HAP-1 (cell line): ENCODE measurements at regions not wholly inside any gene's neighbourhood (a gene's known extent, or its start where the extent isn't known, plus 50 kb on each side); places are given as distances from the start of the nearest gene placed in this dataset.
A peak's percentile ranks its signal among the peaks of the same experiment; 100 is the strongest.

ENCODE experiments used
- DNase-seq, 2 experiments: peaks; one replicate each; pipeline ENCODE4 v3.0.0-alpha.2; 2016 to 2020; ENCODE audit warnings: low spot score in 2 of 2
- H3K27me3 ChIP-seq: fragments of 250-450 bp; sonication (Bioruptor Pico); 2 replicates; pipeline ENCODE4 v1.5.1; 2020; ENCODE audit warnings: low read depth, mild to moderate bottlenecking, moderate library complexity
- H3K36me3 ChIP-seq: fragments of 250-450 bp; sonication (Bioruptor Pico); replicated peaks from 2 replicates; pipeline ENCODE4 v1.5.1; 2020; ENCODE audit warnings: mild to moderate bottlenecking
- H3K4me1 ChIP-seq: fragments of 250-450 bp; sonication (Bioruptor Pico); 2 replicates; pipeline ENCODE4 v1.5.1; 2020; ENCODE audit warnings: mild to moderate bottlenecking
- H3K4me3 ChIP-seq: fragments of 250-450 bp; sonication (Bioruptor Pico); 2 replicates; pipeline ENCODE4 v1.5.1; 2020; ENCODE audit warnings: mild to moderate bottlenecking, moderate library complexity
- H3K9me3 ChIP-seq: fragments of 250-450 bp; sonication (Bioruptor Pico); 2 replicates; pipeline ENCODE4 v1.5.1; 2020; ENCODE audit warnings: mild to moderate bottlenecking, moderate library complexity
- in situ Hi-C: fragments of 300-500 bp; cut with MboI; formaldehyde crosslinking; loops from 3 replicates; pipeline ENCODE4 v1.14.3; 2020; ENCODE audit warnings: low sequenced_read_pairs, inconsistent platforms, mixed read lengths

DNA sequence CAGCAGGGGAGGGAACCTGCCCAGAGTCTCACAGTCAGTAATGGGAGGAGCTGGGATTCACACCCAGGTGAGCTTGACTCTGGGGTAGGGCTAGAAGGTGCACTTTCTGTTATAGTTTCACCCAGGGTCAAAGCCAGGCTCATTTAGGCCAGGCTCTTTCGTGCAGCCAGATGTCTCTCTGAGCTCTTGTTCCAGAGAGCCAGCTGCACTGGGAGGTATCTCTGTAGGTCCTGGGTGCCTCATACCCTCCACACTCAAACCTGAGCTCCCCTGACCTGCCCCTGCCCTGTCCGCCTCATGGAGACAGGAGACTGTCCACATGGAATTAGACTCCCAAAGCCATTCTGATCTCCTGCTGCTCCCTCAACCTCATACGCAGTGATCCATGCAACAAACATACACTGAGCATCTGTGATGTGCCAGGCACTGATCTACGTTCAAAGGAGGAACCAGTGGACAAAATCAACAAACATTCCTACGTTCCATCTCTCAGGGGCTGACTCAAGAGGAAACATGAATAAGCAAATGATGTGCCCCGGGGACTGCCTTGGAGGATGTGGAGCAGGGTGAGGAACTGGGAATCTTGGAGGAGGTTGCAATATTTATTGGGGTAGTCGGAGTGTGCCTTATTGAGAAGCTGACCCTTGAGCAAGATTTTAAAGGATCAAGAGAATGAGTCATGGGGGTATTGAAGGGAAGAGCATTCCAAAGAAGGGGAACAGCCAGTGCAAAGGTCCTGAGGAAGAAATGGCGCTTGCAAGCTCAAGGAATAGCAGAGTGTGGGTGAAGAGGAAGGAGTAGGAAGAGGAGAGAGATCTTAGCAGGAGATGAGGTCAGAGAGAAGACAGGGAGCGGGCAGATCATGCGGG, 71.3 kb upstream of the TOX2 start:
- Histone ChIP-seq H3K4me1 (no peaks in the 10 kb centered on the region), H3K4me3 (no peak overlapping the region), H3K9me3 (no peaks in the 10 kb centered on the region), H3K36me3 (no peaks in the 10 kb centered on the region), H3K27me3 (peaks cover 4% of the 10 kb centered on the region; the same call in 1 of the 2 replicates)
- DNase-seq: no peak
- in situ Hi-C loops: no loop called here

DNA sequence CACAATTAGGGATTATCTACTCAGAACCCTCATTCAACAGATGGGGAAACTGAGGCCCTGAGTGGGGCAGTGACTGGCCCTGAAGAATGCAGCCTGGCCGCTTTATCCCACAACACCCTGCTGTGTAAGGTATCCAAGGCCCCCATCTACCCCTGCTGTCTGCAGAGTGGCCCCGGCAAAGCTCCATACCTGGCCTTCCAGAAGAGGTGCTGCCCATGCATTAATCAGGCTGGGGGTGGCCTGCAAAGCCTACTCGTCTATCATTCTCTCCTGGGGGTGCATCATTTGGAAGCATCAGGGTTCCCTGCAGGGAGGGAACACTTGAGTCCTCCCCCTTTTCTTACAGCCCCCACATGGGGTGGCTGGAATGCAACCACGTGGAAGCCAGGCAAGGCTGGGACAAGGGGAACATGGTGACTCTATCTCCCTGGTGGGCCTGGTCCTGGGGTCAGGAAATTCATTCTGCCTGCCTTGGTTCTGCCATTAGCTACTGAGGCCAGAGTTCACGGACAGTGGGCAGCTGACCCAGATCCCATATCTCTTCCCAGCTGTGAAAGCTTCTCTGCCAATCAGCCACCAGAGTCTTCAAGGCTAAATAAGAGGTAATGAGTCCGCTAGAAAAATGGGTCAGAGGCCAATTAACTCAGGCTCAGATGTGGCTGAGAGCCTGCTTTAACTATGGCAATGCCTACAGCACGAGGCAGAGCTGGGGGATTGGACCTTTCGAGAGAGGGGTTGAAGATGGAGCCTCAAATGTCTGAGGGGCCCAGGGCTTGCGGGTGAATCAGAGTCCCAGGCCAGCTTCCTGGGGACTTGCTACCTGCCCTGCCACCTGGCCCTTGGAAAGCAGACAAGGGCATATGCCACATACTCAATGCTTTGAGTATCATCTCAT, 72.3 kb upstream of the TOX2 start:
- Histone ChIP-seq H3K27me3 (peaks cover 4% of the 10 kb centered on the region; the same call in 1 of the 2 replicates), H3K4me1 (no peaks in the 10 kb centered on the region), H3K9me3 (no peaks in the 10 kb centered on the region), H3K36me3 (no peaks in the 10 kb centered on the region), H3K4me3 (no peak overlapping the region)
- in situ Hi-C loops: no loop called here
- DNase-seq: no peak

DNA sequence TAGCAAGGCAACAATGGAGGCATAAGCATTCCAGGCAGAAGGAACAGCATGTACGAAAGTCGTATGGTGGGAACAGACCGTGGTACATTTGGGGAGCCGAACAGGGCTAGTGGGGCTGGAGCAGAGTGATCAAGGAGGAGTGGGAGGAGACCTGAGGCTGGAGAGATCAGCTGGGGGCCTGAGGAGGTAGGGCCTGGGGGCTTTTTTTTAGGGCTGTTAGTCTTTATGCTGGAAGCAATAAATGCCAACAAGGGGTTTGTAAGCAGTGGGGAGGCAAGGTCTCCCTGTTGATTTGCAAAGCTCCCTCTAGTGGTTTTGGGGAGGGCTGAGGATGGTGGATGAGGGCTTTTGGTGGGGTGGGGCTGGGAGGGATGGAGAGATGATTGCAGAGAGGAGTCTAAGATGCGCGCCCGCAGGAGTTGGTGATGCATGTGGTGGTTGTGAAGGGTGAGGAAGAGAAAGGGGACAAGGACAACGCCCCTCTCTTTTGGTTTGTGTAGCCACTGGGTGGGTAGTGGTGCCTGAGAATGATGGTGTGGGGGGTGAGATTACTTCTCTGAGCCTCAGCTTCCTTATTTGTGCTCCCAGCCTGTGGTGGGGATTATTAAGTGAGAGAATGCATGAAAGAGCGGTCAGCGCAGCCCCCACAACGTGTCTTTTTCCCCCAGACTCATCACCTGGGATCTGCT, 74.1 kb upstream of the TOX2 start:
- DNase-seq: peak; percentile 5 to 45
- H3K36me3 ChIP-seq: no peaks in the 10 kb centered on the region
- H3K4me3 ChIP-seq: no peak overlapping the region
- H3K4me1 ChIP-seq: no peaks in the 10 kb centered on the region
- in situ Hi-C loops: no loop called here
- peaks cover 4% of the 10 kb centered on the region; the same call in 1 of the 2 replicates for H3K27me3 ChIP-seq
- H3K9me3 ChIP-seq: no peaks in the 10 kb centered on the region

DNA sequence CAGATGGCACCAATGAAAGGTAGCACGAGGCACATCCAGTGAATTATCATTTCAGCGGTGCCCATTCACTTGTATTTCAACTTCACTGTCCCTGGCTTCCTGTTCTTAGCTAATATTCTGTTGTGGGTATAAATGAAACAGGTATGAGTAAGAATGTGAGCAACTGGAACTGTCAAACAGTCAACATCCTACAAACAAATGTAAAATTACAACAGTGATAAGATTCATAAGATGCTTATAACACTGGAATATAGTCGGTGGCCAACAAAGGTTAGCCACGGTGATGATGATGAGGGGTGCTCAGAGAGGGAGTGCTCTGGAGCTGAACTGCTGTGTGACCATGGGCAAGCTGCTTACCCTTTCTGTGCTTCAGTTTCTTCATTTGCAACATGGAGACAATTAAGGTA, 74.9 kb upstream of the TOX2 start:
- Histone ChIP-seq H3K36me3 (no peaks in the 10 kb centered on the region), H3K27me3 (peaks cover 4% of the 10 kb centered on the region; the same call in 1 of the 2 replicates), H3K4me3 (no peak overlapping the region), H3K9me3 (no peaks in the 10 kb centered on the region), H3K4me1 (no peaks in the 10 kb centered on the region)
- DNase-seq: no peak
- in situ Hi-C loops: no loop called here

DNA sequence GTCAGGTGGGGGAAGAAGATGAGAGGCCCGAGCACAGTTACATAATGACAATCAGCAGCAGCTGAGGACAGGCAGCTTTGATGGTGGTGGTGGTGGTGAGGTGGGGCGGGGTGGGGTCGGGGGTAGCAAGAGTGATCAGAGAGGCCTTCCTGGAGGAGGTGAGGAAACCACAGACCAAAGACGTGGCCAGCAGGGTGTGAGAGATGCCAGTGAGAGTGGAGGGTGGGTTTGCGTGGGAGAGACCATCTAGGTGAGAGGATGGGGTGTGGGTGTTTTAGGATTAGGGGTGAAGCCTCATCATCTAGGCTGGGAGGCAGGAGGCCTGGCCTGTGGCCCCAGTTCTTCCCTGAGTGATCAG, 76.0 kb upstream of the TOX2 start:
- peaks cover 6% of the 10 kb centered on the region; the same call in 1 of the 2 replicates for H3K27me3 ChIP-seq
- H3K4me1 ChIP-seq: no peaks in the 10 kb centered on the region
- no peaks in the 10 kb centered on the region for H3K9me3 ChIP-seq
- in situ Hi-C loops: no loop called here
- H3K36me3 ChIP-seq: no peaks in the 10 kb centered on the region
- no peak for DNase-seq
- no peak overlapping the region for H3K4me3 ChIP-seq

- H3K4me1 ChIP-seq: no peaks in the 10 kb centered on the region
- in situ Hi-C loops: no loop called here
- H3K36me3 ChIP-seq: no peaks in the 10 kb centered on the region
- no peak overlapping the region for H3K4me3 ChIP-seq
- H3K9me3 ChIP-seq: no peaks in the 10 kb centered on the region
- no peak for DNase-seq
- peaks cover 6% of the 10 kb centered on the region; the same call in 1 of the 2 replicates for H3K27me3 ChIP-seq
These were observed 76.6 kb upstream of the TOX2 start for GRCh38 chr20:43837856-43838702.

DNA sequence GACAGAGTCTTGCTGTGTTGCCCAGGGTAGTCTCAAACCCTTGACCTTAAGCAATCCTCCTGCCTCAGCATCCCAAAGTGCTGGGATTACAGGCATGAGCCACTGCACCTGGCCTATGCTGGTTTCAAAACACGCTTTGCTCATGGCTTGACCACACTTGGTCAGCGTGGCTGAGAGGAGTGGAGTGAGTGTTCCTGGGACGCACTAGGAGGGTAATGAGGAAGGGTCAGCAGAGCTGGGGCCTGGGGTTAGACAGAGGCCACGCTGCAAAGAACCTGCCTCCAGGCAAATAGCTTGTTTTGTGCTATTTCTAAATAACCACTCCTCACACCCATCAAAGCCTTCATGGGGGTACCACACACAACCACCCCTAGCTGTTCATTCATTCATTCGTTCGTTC, 77.9 kb upstream of the TOX2 start:
- Histone ChIP-seq H3K27me3 (peaks cover 7% of the 10 kb centered on the region; the same call in 1 of the 2 replicates), H3K9me3 (no peaks in the 10 kb centered on the region), H3K4me3 (no peak overlapping the region), H3K36me3 (no peaks in the 10 kb centered on the region), H3K4me1 (no peaks in the 10 kb centered on the region)
- in situ Hi-C loops: no loop called here
- no peak for DNase-seq

DNA sequence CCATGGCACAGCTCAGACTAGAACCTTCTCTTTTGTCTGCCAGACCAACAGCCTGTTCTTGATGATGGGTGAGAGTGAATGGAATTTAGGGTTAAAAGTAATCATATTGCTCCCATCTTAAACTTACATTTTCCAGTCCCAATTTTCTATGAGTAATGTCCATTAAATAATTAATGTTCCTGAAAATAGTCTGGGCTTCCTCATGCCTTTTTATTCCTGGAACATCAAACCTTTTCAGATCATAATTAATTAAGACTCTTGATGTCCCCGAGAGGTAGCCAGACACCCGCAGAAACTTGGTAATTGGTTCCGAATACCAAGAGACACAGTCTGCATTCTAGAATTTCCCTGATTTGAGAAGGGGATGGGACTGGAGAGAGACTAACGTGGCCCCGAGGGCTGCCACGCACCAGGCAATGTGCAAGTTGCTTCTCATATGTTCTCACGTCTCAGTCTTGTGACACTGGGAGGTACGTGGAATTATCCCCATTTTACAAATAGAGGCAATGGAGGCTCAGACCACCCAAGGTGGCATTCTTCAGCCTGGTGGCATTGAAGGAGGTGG, 78.6 kb upstream of the TOX2 start:
- in situ Hi-C loops: no loop called here
- no peaks in the 10 kb centered on the region for H3K9me3 ChIP-seq
- H3K36me3 ChIP-seq: no peaks in the 10 kb centered on the region
- H3K27me3 ChIP-seq: peaks cover 8% of the 10 kb centered on the region; the same call in 1 of the 2 replicates
- DNase-seq: no peak
- H3K4me3 ChIP-seq: no peak overlapping the region
- no peaks in the 10 kb centered on the region for H3K4me1 ChIP-seq

- in situ Hi-C loops: no loop called here
- H3K36me3 ChIP-seq: no peaks in the 10 kb centered on the region
- H3K27me3 ChIP-seq: 0 out of 2 replicates have a peak, but pooled peaks cover 4% of the 10 kb centered on the region
- no peak for DNase-seq
- H3K4me3 ChIP-seq: no peak overlapping the region
- no peaks in the 10 kb centered on the region for H3K4me1 ChIP-seq
- H3K9me3 ChIP-seq: no peaks in the 10 kb centered on the region
These were observed 80.9 kb upstream of the TOX2 start for GRCh38 chr20:43833511-43834395.

DNA sequence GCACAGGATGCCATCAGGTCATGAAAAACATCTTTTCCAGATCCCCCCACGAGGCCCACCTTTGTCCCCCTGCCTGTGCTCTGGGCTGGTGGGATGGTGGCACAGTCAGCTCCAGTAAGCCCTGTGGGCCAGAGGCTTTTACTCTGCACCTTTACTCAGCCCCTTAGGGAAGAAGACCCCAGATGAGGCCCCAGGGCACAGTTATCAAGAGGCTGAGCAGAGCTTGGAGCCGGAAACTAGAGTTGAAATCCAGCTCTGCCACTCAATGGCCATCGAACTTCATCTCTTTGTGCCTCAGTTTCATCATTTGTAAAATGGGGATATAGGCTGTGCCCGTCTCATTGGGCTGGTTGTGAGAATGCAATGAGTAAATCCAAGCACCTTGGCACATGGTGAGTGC, 81.7 kb upstream of the TOX2 start:
- Histone ChIP-seq H3K4me1 (no peaks in the 10 kb centered on the region), H3K27me3 (0 out of 2 replicates have a peak, but pooled peaks cover 4% of the 10 kb centered on the region), H3K9me3 (no peaks in the 10 kb centered on the region), H3K4me3 (no peak overlapping the region), H3K36me3 (no peaks in the 10 kb centered on the region)
- in situ Hi-C loops: no loop called here
- no peak for DNase-seq

DNA sequence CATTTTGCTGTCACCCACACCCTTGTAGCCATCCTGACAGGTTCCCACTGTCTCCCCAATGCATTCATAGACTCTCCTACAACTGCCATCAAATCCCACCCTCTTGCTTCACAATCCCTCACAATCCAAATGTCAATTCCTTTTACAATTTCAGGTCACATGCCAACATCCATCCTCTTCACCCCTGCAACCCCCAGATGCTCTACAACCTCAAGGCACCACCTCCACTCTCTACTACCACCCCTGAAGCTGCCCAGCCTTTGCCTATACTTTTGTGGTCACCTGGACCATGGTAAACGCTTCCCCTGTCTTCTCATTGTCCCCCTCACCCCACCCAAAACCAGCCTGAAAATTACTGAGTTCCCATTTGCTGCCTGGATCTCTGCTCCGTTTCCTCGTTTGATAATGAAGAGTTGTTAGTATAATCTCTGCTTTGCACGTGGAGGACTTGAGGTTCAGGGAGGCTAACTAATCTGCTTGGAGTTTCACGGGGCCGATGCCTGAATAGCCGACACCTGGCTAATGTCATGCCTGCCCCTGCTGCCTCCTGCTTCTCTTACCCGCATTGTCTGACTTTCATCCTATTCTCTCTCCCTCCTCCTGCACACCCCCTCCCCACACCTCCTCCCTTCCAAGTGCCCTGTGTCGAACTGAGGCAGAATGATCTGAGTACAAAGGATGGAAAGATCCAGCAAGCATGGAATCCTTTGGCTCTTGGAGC, 82.4 kb upstream of the TOX2 start:
- Histone ChIP-seq H3K27me3 (0 out of 2 replicates have a peak, but pooled peaks cover 4% of the 10 kb centered on the region), H3K9me3 (no peaks in the 10 kb centered on the region), H3K4me1 (no peaks in the 10 kb centered on the region), H3K4me3 (no peak overlapping the region), H3K36me3 (no peaks in the 10 kb centered on the region)
- in situ Hi-C loops: no loop called here
- DNase-seq: no peak
